ENCODE measurements at regions not wholly inside any gene's neighbourhood (a gene's known extent, or its start where the extent isn't known, plus 50 kb on each side); places are given as distances from the start of the nearest gene placed in this dataset.
"Not testable (repeated sequence)": the region's sequence is repeated elsewhere in the genome, so short reads cannot be mapped to it uniquely, and the experiment has no call there.

GRCh38 chr7:54398863-54399262 is 143.3 kb upstream of the VSTM2A start:
- DNase-seq, result no peak

GRCh38 chr7:54409917-54410316 is 132.3 kb upstream of the VSTM2A start:
- no peak for DNase-seq

DNA sequence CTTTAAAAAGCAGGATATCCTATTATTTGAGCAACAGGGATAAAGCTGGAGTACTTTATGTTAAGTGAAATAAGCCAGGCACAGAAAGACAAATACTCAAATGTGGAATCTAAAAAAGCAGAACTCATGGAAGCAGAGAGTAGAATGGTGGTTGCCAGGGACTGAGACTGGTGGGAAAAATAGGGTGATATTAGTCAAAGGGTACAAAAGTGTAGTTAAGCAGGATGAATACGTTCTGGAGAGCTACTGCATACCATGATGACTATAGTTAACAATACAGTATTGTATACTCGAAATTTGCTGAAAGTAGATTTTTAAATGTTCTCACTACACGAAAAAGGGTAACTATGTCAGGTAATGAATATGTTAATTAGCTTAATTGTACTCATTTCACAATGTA is 125.5 kb upstream of the VSTM2A start:
- DNase-seq, result no peak

- no peak for DNase-seq
These were observed 123.0 kb upstream of the VSTM2A start for GRCh38 chr7:54419209-54419608.

DNA sequence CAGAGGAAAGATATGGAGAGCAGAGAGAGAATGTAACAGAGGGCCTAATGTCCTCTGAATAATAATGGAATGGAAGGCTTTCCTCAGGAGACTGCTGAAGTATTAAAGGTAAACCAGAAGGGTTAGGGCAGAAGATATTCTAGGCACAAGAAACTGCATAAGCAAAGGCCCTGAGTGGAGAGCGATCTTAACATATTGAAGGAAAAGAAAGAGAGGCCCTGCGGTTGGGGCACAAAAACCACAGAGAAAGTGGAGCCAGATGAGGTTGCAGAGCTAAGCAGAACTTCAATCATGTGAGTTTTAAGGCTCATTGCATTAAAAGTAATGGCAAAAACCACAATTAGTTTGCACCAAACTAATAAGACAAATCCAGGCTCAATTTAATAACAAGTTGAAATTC is 115.8 kb upstream of the VSTM2A start:
- DNase-seq, result no peak

- no peak for DNase-seq
These were observed 113.1 kb upstream of the VSTM2A start for GRCh38 chr7:54429111-54429510.

- DNase-seq, result no peak
These were observed 102.8 kb upstream of the VSTM2A start for GRCh38 chr7:54439391-54439790.

GRCh38 chr7:54444046-54444686 is 98.0 kb upstream of the VSTM2A start:
- DNase-seq, result not testable (repeated sequence)

- not testable (repeated sequence) for DNase-seq
These were observed 89.0 kb upstream of the VSTM2A start for GRCh38 chr7:54453168-54453567.

GRCh38 chr7:54454700-54455099 is 87.5 kb upstream of the VSTM2A start:
- not testable (repeated sequence) for DNase-seq

DNA sequence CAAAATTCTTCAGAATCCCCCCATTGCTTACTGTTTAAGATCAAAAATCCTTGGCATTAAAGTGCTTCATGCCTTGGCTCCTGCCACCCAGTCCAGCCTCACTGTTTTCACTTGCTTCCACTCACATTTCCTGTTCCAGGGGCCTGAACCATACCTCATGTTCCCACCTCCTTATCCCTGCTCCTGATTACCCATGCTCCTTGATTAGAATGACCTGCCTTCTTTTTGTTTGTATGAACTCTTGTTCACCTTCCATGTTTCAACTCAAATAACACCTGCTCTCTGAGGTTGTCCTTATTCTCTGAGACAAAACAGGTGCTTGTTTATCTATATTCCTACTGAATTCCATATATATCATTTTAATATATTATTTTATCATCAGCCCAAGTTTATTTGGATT is 77.1 kb upstream of the VSTM2A start:
- DNase-seq, result no peak

- no peak for DNase-seq
These were observed 72.4 kb upstream of the VSTM2A start for GRCh38 chr7:54469740-54470139.

- DNase-seq, result no peak
These were observed 65.6 kb upstream of the VSTM2A start for GRCh38 chr7:54476609-54477008.

DNA sequence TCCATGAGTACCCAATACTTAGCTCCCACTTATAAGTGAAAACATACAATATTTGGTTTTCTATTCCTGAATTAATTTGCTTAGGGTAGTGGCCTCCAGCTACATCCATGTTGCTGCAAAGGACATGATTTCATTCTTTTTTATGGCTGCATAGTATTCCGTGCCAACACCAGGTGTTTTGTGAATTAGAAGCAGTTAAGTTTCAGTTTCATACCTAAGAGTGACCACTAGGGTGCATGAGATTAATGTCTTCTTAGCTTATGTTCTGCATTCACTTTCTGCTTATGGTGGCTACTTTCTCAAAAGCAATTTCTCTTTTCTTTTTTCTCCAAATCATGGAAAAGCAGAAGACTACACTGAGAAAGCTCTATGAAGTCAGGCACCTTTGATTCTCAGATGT is 65.1 kb upstream of the VSTM2A start:
- no peak for DNase-seq

- peak; percentile 83 for DNase-seq
These were observed 58.7 kb upstream of the VSTM2A start for GRCh38 chr7:54483523-54483922.

GRCh38 chr7:54485044-54485443 is 57.1 kb upstream of the VSTM2A start:
- DNase-seq, result peak; percentile 76
